HG02571 (cell line): ENCODE measurements at regions not wholly inside any gene's neighbourhood (a gene's known extent, or its start where the extent isn't known, plus 50 kb on each side); places are given as distances from the start of the nearest gene placed in this dataset.

ENCODE experiments used
- ATAC-seq: cut with Tn5 transposase; IDR thresholded peaks from one replicate; pipeline ENCODE4 v1.9.1; 2021; ENCODE audit warnings: mild to moderate bottlenecking, moderate library complexity; ENCODE audit not compliant: unreplicated experiment

DNA sequence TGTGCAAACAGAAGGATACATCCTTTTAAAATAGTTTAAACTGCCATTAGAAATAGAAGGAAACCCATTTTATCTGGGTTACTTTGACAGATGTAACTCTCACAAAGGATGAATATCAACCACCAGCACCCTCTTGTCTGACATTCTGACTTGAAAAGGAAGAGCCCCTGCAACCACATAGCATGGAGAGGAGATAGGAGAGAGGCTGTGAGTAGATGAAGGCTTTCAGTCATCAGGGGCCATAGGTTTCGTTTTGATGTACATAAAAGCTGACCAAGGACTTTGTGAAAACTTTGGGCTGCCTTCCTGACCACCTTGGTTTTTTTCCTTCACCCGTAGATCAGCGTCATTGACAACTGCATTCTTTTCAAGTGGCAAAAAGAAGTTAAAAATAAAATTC lies 211.6 kb upstream of the PRPS1L1 start:
- ATAC-seq, result no peak

DNA sequence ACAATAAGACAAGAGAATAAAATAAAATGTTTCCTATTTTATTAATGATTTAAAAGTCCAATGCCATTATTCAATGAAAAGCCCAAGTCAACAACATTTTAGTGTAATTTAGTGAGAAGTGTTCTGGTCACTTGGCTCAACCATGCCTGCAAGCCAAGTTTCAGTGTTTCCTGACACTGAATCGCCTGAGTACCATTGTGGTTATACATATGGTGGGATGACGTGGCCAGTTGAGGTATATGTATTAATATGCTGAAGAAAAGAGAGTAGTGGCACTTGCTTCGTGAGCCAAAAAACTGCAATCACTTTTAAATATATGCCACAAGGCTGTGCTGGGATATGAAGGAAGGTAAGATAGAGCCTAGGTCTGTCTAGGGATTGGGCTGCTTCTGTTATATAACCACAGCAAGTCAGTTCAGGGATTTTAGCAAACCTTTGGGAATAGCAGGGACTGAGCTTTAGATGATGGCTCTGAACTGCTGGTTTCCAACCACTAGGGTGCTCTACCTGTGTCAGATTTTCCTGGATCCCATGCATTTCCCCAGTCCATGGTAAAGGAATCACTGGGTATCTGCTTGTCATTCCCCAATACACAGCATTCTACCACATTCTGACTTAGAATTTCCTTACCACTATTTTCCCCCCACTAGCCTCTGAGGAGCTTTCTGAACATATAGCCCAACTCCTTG lies 214.0 kb upstream of the PRPS1L1 start:
- no peak for ATAC-seq

DNA sequence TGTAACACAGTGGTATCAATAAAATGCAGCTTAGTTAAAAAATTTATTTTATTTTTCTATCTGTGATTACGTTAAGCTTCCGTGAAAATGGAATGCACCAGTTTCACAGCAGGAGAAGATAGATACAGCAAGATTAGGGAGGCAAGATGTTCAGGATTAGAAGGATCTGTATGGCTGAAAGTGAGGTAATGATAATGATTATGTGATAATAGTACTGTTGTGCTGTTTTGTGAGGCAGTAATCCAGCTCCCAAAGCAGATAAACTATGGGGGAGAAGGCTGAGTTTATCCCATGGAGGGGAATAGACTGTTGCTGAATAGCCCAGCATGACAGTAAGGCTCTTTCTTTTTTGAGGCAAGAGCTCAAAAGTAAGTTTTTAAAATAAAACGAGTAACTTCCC lies 216.1 kb upstream of the PRPS1L1 start:
- no peak for ATAC-seq

DNA sequence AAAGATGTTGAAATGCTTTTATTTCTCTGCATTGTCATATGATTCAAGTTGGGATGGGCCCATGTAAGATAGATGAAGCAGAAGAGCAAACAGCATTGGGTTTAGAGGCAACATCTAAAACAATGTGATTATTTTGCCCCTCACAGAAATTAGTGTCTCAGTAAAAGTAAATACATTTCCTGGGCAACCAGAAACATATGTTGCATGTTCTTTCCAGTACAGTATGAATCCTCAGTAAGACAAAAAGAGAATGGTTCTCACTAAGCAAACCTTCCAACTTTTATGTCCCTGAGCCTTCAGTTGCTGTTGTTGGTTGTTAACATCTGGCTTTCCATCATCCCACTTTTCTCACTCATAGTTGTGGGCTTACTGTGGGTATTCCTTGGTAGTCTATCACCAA lies 222.5 kb upstream of the PRPS1L1 start:
- ATAC-seq, result no peak

DNA sequence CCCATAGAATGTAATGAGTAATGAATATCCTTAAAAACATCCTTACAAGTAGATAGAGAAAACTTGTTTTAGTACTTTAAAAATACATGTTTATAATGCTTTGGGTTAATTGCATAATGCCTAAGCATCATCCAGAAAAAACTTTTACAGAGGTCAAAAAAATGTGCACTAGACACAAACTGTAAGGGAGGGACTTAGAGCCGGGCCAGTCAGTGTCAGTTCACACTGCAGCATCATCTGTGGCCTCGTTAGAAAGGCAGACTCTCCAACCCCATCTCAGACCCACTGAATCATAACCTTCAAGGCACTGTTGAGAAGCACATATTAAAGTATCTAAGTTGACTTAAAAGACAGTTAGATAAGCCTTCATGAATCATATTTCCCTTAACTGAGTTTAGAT lies 230.1 kb upstream of the PRPS1L1 start:
- no peak for ATAC-seq

DNA sequence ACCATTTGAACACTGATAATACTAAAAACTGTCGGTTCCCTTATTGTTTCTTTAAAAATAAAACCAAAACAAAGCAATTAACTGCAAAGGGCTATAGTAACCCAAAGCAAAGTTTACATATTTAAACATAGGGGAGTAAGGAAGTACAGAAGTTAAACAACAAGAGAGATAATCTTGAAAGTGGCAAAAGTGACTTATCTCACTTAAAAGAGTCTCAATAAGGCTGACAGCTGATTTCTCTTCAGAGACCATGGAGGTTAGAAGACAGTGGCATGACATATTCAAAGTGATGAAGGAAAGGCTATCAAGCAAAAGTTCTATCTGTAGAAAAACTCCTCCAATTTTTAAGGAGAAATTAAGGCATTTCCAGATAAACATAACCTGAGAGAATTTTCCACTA lies 233.5 kb upstream of the HDAC9 start:
- no peak for ATAC-seq

DNA sequence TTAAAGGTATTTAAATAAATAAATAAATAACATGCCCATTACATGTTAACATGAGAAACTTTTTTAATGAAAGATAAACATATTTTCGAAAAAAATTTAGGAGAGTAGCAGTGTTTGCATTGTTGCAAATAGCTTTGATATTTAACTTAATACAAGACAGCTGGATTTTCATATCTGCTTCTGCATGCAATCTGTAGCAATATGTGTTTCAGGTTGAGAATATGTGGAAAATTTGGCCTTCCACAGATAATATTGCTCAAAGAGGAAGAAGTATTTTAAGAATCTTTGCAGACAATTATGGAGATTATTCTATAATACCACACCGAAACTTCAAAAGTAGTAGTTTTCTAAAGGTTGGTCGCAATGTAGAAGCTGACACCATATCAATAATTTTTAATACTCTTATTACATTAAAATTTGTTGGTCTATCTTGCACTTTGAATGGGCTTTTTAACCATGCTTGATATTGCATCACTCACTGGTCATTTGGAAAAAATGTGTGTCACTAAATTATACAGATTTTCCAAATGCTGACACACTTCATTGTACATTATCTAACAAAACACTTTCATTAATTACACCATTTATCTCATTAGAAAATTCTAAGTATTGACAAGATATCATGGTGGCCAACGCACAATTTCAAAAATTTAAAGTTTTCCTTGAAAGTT lies 229.8 kb upstream of the HDAC9 start:
- no peak for ATAC-seq

DNA sequence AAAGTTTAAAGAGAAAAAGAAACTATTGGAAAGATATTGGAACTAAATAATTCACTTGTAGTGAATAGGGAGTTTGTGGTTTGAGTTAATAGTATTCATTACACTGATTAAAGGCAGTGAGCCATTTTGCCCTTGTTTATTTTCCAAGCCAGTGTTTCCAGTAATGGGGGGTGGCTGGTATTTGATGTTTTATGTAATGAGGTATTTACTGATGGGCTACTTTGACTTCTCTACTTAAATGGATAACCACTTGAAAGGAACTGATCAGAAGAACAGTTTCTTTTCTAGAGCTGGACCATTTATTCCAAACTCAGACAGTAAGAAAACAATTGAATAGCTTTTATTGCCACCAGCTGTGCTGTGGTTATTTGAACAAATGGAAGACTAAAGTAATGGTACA lies 227.0 kb upstream of the HDAC9 start:
- no peak for ATAC-seq

DNA sequence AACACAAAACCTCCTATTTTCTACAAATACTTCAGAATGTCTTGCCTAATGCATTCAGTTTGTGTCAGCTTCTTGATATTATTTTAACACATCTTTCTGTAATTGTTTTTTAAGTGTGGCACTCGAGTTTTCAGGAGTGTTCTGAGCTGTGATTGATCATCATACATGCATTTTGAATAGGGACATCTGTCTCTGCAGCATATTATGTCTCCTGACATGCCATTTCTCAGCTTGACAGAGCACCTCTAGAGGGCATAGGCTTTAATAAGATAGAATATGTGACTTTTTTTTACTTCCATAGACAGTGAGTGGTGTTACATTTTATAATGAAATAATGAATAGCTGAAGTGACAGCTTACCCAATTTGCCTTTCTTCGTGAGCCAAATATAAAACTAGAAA lies 219.2 kb upstream of the HDAC9 start:
- ATAC-seq, result no peak

DNA sequence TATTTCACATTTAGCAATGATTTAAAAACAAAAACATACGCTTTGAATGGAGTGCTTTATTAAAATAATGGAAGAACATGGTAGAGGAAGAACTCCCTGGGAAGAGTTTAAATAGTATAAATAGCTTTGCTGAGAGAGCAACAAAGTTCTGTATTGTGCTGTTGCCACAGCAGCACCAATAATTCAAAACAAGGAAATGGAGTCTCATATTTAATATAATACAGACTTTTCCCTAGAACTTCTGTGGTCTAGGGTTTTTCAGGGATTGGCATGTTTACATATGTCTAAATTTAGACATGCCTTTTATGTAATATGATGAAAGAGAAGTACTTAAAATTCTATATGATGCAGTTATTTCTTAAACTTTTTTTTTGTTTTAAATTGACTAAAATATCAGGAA lies 217.2 kb upstream of the HDAC9 start:
- ATAC-seq, result no peak

DNA sequence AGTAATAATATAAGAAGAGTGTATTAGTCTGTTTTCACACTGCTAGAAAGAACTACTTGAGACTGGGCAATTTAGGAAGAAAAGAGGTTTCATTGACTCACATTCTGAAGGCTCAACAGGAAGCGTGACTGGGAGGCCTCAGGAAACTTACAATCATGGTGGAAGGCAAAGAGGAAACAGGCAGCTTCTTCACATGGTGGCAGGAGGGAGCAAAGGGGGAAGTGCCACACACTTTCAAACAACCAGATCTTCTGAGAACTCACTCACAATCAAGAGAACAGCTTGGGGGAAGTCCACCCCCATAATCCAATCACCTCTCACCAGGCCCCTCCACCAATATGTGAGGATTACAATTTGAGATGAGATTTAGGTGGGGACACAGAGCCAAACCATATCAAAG lies 212.5 kb upstream of the HDAC9 start:
- ATAC-seq, result no peak

DNA sequence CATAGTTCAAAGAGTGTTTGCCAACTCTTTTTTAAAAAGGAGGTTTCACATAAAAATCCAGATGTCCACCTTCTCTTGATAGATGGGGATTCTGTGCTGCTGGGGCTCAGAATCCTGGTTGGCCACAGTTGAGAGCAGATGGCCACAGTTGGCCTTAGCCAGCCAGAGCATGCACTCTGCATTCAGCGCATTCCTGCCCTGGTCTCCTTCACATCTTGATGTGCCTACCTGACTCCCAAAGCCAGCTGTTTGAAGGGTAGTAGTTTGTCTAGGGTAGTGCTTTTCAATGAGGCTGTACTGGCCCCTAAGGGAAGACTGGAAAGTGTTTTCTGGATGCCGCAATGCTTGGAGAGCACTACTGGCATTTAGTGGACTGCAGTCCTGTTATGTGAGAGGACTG lies 208.1 kb upstream of the HDAC9 start:
- ATAC-seq, result no peak

DNA sequence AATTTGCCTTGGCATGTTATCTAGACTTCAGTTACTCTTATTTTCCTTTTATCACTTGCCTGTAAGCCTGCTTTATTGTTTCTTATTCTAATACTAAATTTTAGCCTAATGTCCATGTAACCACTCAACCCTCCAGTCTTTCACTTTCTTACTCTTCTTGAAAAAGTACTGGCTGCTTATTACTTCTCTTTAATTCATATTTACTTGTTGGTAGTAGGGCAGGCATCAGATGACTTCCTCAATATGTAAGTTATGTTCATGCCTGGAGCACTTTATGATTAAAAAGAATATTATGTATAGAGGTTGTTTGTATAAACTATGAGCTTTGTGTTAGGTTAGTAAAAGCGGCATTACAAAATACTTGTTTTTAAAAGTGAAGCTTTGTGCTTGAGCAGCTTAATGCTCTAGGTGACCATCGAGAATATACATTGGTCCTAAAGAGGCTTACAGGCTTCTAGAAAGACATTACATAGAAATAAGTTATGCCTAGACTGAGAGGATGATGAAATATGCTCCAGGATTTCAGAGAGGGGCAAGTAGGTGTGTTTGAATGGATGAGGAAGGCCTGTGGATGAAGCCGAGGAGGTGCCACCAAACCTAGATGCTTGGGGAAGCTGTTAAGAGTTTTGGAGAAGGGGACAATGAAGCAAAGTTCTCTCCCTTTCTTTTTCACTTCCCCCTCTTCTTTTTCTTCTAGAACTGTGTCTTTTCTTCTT lies 207.1 kb upstream of the HDAC9 start:
- ATAC-seq, result no peak

DNA sequence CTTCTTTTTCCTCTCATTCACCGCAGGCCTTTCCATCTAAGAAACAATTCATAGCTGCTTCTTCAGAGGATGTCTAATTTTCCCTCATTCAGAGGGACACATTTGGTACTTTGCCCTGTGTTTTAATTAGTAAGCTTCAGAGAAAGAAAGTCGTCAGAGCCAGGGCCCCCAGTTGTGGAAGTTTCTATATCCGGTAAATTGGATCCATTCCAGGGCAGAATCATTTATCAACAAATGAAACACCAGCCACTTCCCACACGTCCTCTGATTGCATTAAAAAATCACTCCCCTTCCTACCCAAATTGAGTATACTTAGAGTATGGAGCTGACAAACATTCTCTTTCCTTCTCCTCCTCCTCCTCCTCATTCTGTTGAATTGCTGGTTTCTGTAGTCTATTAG lies 205.8 kb upstream of the HDAC9 start:
- no peak for ATAC-seq

DNA sequence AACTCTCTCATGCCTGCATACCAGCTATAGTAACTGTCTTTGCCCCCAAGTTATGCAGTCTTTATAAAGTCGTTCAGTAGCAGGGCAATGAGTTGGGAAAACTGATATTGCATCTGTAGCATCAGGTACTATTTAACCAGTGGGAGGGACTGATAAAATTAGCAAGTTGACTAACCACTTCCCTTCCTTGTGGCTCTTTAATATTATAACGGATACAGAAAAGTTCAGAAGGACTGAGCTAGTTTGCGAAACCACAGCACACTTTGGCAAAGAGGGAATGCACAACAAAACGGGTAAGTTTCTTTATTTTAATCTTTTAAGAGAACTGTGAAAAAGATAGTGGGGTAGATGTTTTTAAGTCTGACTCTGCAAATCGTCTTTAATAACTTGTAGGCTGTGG lies 205.3 kb upstream of the HDAC9 start:
- no peak for ATAC-seq

DNA sequence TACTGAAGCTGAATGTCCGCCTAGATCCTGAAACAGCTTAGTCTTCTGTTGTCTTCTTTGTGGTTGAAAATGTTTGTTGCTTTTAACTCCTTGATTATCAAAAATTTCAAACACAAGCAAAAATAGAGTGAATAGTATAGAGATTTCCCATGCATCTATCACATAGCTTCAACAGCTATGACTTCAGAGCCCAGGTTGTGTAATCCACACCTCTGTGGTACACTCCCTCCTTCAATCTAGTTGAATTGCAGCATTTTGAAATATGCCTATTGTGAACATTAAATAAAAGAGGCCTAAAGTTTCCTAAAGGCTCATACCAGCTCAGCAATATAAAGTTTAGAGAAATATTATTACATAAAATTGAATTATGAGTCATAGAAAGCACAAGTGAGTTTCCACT lies 204.7 kb upstream of the HDAC9 start:
- no peak for ATAC-seq

DNA sequence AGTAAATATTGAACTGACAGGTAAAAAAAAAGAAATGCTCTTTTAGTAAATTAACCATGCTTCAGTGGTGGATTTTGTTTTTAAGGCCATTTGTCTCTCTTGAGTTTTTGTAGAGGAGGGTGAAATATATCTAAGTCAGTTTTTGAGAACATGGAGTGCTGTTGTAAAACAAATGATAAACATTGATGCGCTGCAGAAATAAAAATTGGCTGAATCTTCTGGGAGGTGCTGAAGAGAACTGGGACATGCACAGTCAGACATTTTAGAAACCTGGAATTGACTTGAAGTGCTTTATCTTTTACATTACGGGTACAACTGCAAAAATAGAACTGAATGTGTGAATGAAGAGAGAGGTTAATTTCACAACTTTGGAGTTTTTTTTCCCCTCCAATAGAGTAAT lies 203.0 kb upstream of the HDAC9 start:
- ATAC-seq, result no peak

DNA sequence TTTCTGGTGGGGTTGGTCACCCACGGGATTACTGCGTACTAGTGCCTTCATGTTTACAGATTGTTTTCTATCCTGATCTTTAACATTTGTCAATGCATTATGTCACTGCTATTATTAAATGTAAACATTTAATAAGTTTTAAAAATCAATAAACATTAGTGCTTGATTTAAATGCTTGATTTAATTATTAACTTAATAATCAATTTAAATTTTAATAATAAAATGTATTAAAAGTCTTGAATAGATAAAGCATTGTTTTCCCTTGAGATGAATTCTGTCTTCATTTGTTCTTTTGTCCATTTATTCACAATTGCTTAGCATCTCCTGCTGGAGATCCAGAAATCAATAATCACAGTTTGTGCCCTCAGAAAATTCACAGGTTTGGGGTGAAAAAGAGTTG lies 201.8 kb upstream of the HDAC9 start:
- ATAC-seq, result no peak

DNA sequence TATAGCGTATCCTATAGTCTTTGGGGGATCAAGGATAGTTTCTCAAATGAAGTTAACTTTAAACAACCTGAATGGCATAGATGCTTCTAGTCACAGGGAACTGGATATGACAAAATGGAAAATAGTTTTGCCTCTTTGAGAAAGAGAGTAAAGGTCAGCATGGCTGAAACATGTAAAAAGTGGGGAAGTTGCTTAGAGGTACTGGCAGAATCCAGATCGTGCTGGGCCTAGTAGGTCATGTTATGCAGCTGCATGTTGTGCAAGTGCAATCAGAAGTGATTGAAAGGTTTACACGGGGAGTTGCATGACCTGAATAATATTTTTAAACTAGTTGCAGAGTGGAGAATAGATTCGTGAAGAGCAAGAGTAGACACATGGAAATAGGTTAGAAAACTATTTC lies 201.1 kb upstream of the HDAC9 start:
- no peak for ATAC-seq

DNA sequence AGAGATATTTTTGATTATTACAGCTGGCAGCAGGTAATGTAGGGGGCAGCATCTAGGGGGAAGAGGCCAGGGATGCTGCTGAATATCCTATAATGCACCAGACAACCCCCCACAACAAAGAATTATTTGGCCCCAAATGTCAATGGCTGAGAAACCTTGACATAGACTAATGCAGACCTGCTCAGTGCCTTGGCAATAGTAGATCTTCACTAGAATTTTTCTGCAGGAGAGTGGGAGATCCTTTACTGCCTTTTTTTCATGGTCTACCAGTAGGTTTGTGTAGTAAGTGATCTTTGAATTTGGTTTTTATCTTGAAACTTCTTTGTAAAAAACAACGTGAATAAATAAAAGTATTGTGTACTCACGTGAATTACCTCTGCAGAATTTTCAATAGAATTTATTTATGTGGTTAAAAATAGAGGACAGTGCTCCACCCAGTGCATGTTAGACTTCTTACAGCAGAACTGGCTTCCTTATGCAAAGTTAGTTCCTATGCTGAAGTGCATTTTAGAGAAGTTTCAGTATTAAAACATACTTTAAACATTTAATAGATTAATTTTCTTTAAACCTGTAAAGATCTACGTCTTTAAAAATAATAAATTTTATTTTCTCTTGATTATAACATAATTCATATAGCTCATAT lies 199.6 kb upstream of the HDAC9 start:
- no peak for ATAC-seq

DNA sequence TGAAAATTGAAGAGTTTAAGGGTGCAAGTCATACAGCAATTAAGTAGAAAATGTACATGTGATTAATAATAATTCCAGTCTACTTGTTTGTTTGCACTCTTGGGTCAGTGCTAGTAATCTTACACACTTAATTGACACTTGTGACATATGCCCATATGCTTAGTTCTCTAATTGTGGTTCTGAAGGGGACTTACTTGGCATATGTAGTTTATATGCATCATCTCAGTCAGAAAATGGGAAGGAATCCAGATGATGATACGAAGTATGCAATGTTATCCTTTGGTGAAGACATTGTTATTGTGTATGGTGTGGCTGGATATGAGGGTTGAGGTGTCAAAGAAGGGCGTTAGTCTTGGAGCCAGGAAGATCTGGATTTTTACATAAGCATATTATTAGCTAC lies 193.5 kb upstream of the HDAC9 start:
- ATAC-seq, result no peak

DNA sequence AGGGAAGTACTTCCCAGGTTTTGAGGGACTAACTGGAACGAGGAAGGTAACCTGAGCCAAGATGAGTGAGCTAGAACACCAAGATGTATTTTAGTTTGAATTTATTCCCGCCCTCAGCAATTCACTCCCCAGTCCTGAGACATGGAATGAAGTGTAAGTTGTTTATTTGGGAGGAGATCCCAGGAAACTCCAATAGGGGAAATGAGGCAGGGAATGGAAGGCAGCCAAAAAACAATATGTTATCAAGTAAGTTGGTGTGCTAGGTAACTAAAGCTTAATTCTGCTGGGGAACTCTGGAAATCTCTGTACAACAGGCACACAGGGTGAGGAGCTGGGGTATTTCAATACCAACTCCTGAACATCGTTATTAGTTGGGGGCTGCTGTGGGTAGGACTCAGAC lies 189.7 kb upstream of the HDAC9 start:
- ATAC-seq, result no peak
